ENCODE measurements at regions not wholly inside any gene's neighbourhood (a gene's known extent, or its start where the extent isn't known, plus 50 kb on each side); places are given as distances from the start of the nearest gene placed in this dataset.
"Not testable (repeated sequence)": the region's sequence is repeated elsewhere in the genome, so short reads cannot be mapped to it uniquely, and the experiment has no call there.

DNA sequence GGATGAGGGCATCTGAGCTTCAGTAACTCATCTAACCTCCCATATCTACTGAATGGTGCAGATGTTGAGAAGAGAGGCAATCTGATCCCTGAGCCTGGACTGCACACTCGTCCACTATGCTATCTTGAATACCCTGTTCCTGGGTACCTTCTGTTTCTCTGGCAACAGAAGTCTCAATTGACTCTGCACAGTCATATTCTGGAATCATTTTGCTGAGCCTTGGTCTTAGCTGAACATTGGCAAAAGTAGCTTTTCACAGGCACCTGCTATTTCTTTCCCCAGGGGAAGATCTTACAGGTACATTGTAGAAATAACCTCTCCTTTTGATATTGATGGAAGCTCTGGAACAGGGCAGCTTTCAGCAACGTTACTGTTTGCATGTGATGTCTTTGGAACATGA, 161.5 kb upstream of the GPR101 start:
- Histone ChIP-seq H3K4me1 (ENCODE audit: control insufficient read depth in 1 of 2, insufficient read depth in 2 of 2, low read length in 2 of 2) (no peaks in the 10 kb centered on the region), H3K27me3 (ENCODE audit: low read depth, low read length) (no peaks in the 10 kb centered on the region), H3K4me3 (ENCODE audit: low read depth in 1 of 2, low read length in 2 of 2) (no peak overlapping the region), H3K27ac (ENCODE audit: low read length) (no peak overlapping the region), H3K9me3 (ENCODE audit: control insufficient read depth in 1 of 2, low read length in 2 of 2) (no peaks in the 10 kb centered on the region), H3K36me3 (ENCODE audit: control insufficient read depth in 1 of 2, insufficient read depth in 2 of 2, low read length in 2 of 2) (no peaks in the 10 kb centered on the region)

DNA sequence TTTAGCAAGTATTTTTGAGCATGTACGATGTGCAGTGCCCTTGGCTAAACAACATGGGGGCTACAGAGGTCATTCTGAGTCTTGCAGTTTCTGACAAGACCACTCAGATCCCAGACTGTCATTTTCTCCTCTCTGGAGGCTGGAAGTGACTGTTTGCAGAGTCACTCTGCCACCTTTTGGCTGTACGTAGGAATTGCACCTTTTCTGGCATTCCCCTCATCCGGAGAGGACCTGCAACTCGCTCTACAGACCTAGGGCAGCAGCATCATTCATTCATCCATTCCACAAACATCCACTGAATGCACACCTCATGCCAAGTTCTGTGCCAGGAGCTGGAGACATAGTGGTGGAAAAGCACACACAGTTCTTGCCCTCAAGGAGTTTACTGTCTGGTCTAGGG, 160.4 kb upstream of the GPR101 start:
- Histone ChIP-seq H3K4me1 (ENCODE audit: control insufficient read depth in 1 of 2, insufficient read depth in 2 of 2, low read length in 2 of 2) (no peaks in the 10 kb centered on the region), H3K36me3 (ENCODE audit: control insufficient read depth in 1 of 2, insufficient read depth in 2 of 2, low read length in 2 of 2) (no peaks in the 10 kb centered on the region), H3K4me3 (ENCODE audit: low read depth in 1 of 2, low read length in 2 of 2) (no peak overlapping the region), H3K27ac (ENCODE audit: low read length) (no peak overlapping the region), H3K9me3 (ENCODE audit: control insufficient read depth in 1 of 2, low read length in 2 of 2) (no peaks in the 10 kb centered on the region), H3K27me3 (ENCODE audit: low read depth, low read length) (no peaks in the 10 kb centered on the region)

DNA sequence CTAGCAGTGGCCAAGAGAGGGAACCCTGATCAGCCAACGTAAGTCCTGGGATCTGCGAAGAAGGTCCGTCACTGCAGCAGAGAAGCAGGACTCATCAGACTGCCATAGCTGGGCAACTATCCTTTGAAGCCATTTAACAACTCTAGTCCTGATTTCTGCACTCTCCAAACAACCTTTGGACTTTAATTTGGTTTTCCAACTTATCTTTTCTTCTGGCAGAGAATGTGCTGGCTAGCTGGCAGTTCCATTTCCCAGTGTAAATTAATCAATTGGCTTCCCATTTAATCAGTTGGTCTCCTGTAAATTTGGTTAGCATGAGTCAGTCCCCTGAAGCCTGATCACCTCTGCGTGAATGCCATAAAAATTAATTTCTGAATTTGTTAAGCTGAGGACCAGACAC, 153.7 kb upstream of the GPR101 start:
- Histone ChIP-seq H3K4me3 (ENCODE audit: low read depth in 1 of 2, low read length in 2 of 2) (no peak overlapping the region), H3K4me1 (ENCODE audit: control insufficient read depth in 1 of 2, insufficient read depth in 2 of 2, low read length in 2 of 2) (no peaks in the 10 kb centered on the region), H3K27ac (ENCODE audit: low read length) (no peak overlapping the region), H3K36me3 (ENCODE audit: control insufficient read depth in 1 of 2, insufficient read depth in 2 of 2, low read length in 2 of 2) (no peaks in the 10 kb centered on the region), H3K27me3 (ENCODE audit: low read depth, low read length) (no peaks in the 10 kb centered on the region), H3K9me3 (ENCODE audit: control insufficient read depth in 1 of 2, low read length in 2 of 2) (no peaks in the 10 kb centered on the region)

DNA sequence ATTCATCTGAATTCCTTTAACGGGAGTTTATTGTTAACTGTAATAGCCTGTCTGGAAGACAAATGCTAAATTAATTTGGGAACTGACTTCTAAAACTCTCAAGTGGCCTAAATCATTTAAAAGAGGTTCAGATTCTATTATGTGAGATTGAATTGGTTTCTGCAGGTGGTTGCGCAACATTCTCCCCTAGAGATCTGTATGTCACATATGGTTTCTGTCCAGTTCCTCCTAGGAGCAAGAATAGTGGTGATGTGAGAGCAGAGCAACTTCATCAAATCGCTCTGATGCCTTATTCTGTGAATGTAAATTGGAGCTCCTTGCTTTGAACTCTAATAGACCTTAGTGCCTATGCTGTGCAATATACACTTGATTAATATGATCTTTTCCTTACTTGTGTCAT, 144.6 kb upstream of the GPR101 start:
- peaks cover 0 to 3% of the 10 kb centered on the region in 2 donors for H3K4me1 ChIP-seq (ENCODE audit: control insufficient read depth in 1 of 2, insufficient read depth in 2 of 2, low read length in 2 of 2)
- no peaks in the 10 kb centered on the region for H3K9me3 ChIP-seq (ENCODE audit: control insufficient read depth in 1 of 2, low read length in 2 of 2)

DNA sequence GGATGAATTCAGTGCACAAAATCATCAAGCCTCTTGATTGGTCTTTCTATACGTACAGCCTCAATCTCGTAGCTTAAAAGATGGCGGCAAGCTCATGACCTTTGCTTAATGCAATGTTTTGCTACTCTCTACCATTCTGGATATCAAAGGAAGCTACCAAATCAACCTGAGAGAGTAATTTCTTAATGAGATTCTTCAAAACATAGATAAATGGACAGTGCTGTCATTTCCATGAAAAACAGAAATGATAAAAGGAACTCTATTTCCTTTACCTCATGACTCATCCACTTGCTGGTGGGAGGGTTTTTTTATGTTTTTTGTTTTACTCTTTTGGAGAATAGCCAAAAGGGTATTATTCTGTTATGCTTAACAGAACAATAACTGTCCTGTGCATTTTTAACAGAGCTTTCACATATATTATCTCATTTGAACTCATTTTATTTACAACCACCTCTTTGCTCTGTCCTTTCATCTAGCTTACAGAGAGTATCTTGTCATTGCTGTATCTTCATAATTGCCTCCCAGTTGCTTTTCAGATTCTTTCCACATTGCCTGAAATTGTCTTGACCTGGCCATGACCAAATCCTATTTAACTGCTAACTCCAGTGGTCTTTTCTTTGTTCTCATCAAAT, 138.6 kb upstream of the GPR101 start:
- Histone ChIP-seq H3K27me3 (ENCODE audit: low read depth, low read length) (no peaks in the 10 kb centered on the region), H3K4me1 (ENCODE audit: control insufficient read depth in 1 of 2, insufficient read depth in 2 of 2, low read length in 2 of 2) (peaks cover 0 to 3% of the 10 kb centered on the region in 2 donors), H3K36me3 (ENCODE audit: control insufficient read depth in 1 of 2, insufficient read depth in 2 of 2, low read length in 2 of 2) (no peaks in the 10 kb centered on the region), H3K27ac (ENCODE audit: low read length) (no peak overlapping the region), H3K4me3 (ENCODE audit: low read depth in 1 of 2, low read length in 2 of 2) (no peak overlapping the region), H3K9me3 (ENCODE audit: control insufficient read depth in 1 of 2, low read length in 2 of 2) (no peaks in the 10 kb centered on the region)

More for the DNA sequence above, 144.6 kb upstream of the GPR101 start:
- no peak overlapping the region for H3K27ac ChIP-seq (ENCODE audit: low read length)
- no peaks in the 10 kb centered on the region for H3K27me3 ChIP-seq (ENCODE audit: low read depth, low read length)
- H3K4me3 ChIP-seq (ENCODE audit: low read depth in 1 of 2, low read length in 2 of 2): no peak overlapping the region
- H3K36me3 ChIP-seq (ENCODE audit: control insufficient read depth in 1 of 2, insufficient read depth in 2 of 2, low read length in 2 of 2): no peaks in the 10 kb centered on the region

DNA sequence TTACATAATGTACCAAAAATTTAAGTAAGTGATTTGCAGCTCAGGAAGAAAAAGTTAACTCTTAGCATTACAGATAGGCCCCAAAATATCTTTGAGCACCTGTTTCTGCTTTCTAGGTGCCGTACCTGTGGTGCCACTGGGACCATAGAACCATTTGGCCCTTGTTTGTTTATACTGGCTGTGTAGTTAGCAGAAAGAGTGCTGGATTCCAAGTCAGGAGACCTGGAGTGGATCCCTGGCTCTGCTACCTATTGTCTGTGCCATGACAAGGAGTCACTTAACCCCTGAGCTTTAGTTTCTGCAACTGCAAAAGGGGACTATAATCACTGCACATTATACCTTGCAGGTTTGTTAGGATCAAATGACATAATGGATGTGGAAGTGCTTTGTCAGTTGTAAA, 137.8 kb upstream of the GPR101 start:
- no peak overlapping the region for H3K27ac ChIP-seq (ENCODE audit: low read length)
- no peaks in the 10 kb centered on the region for H3K27me3 ChIP-seq (ENCODE audit: low read depth, low read length)
- H3K9me3 ChIP-seq (ENCODE audit: control insufficient read depth in 1 of 2, low read length in 2 of 2): no peaks in the 10 kb centered on the region
- no peaks in the 10 kb centered on the region for H3K36me3 ChIP-seq (ENCODE audit: control insufficient read depth in 1 of 2, insufficient read depth in 2 of 2, low read length in 2 of 2)
- H3K4me3 ChIP-seq (ENCODE audit: low read depth in 1 of 2, low read length in 2 of 2): no peak overlapping the region
- H3K4me1 ChIP-seq (ENCODE audit: control insufficient read depth in 1 of 2, insufficient read depth in 2 of 2, low read length in 2 of 2): peaks cover 0 to 3% of the 10 kb centered on the region in 2 donors

DNA sequence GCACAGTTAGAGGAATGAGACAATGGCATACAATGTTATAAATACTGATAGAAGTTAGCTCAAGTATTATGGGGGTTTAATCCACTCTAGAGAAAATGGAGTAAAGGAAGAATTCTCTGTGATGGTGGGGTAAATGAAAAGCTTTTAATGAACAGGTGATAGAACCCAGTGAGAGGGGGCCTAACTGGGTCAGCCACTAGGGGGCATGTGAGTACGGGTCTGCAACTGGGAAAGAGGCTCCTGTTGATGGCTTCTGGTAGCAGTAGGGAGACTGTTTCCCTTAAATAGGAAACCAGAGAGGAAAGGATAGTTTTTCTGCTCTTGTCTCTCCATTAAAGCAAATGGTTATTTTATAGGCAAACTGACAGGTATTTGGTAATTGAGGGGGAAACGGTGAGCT, 132.8 kb upstream of the GPR101 start:
- H3K27ac ChIP-seq (ENCODE audit: low read length): no peak overlapping the region
- H3K9me3 ChIP-seq (ENCODE audit: control insufficient read depth in 1 of 2, low read length in 2 of 2): no peaks in the 10 kb centered on the region
- no peaks in the 10 kb centered on the region for H3K27me3 ChIP-seq (ENCODE audit: low read depth, low read length)

DNA sequence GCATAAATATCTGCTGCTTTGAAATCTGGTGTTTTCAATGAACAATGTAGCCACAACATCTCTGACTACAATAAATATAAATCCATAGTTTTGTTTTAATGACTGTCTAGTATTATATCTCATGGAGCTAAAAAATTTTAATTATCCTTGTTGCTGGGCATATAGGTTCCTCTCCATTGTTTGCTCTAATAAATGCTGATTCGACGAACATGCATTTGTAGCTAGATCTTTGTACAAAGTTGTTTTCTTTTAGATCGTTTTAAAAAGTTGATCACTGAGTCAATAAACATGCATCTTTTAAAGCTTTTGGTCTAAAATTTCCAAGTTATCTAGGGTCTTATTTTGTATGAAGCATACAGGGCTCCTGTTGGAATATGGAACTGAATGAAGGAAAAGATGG, 130.5 kb upstream of the GPR101 start:
- no peaks in the 10 kb centered on the region for H3K9me3 ChIP-seq (ENCODE audit: control insufficient read depth in 1 of 2, low read length in 2 of 2)
- no peaks in the 10 kb centered on the region for H3K36me3 ChIP-seq (ENCODE audit: control insufficient read depth in 1 of 2, insufficient read depth in 2 of 2, low read length in 2 of 2)
- H3K27me3 ChIP-seq (ENCODE audit: low read depth, low read length): no peaks in the 10 kb centered on the region
- H3K4me3 ChIP-seq (ENCODE audit: low read depth in 1 of 2, low read length in 2 of 2): no peak overlapping the region
- H3K27ac ChIP-seq (ENCODE audit: low read length): no peak overlapping the region
- H3K4me1 ChIP-seq (ENCODE audit: control insufficient read depth in 1 of 2, insufficient read depth in 2 of 2, low read length in 2 of 2): no peaks in the 10 kb centered on the region

More for the DNA sequence above, 132.8 kb upstream of the GPR101 start:
- H3K4me3 ChIP-seq (ENCODE audit: low read depth in 1 of 2, low read length in 2 of 2): no peak overlapping the region
- no peaks in the 10 kb centered on the region for H3K36me3 ChIP-seq (ENCODE audit: control insufficient read depth in 1 of 2, insufficient read depth in 2 of 2, low read length in 2 of 2)
- H3K4me1 ChIP-seq (ENCODE audit: control insufficient read depth in 1 of 2, insufficient read depth in 2 of 2, low read length in 2 of 2): no peaks in the 10 kb centered on the region

DNA sequence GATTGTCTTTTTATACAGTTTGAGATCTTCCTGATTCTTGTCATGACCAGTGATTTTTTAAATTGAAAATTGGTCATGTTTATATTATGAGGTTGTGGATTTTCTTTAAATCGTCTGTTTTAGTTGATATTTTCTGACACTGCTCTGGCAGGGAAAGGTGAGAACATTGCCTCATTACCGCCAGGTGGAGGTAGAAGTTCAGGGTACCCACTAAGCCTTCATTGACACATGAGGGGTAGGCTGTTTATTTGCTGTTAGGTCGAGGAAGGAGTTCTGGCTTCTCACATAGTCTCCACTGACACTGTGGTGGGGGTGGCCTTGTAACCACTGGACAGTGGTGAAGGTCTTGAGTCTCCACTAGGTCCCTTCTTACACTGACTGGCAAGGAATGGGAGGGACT, 117.6 kb upstream of the GPR101 start:
- Histone ChIP-seq H3K27me3 (ENCODE audit: low read depth, low read length) (no peaks in the 10 kb centered on the region), H3K4me3 (ENCODE audit: low read depth in 1 of 2, low read length in 2 of 2) (no peak overlapping the region), H3K27ac (ENCODE audit: low read length) (no peak overlapping the region), H3K36me3 (ENCODE audit: control insufficient read depth in 1 of 2, insufficient read depth in 2 of 2, low read length in 2 of 2) (no peaks in the 10 kb centered on the region), H3K4me1 (ENCODE audit: control insufficient read depth in 1 of 2, insufficient read depth in 2 of 2, low read length in 2 of 2) (no peaks in the 10 kb centered on the region), H3K9me3 (ENCODE audit: control insufficient read depth in 1 of 2, low read length in 2 of 2) (peaks cover 0 to 4% of the 10 kb centered on the region in 2 donors)

DNA sequence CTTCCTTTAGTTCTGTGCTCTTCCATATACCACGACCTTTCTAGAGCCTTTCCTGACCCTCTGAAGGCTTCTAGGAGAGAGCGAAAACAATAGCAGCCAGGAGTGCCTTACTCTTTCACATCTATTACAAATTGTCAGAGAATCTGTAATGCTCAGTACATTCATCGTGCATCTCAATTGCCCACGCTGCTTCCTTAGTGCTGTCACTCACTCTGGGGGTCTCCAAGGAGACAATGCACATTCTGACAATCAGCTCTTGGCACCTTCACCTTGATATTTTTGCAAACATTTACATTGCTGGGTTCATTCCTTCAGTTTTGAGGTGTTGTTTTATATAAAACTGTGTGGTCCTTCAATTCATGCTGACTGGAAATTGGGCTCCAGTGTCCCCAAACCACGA, 110.1 kb upstream of the GPR101 start:
- Histone ChIP-seq H3K36me3 (ENCODE audit: control insufficient read depth in 1 of 2, insufficient read depth in 2 of 2, low read length in 2 of 2) (no peaks in the 10 kb centered on the region), H3K4me3 (ENCODE audit: low read depth in 1 of 2, low read length in 2 of 2) (no peak overlapping the region), H3K4me1 (ENCODE audit: control insufficient read depth in 1 of 2, insufficient read depth in 2 of 2, low read length in 2 of 2) (no peaks in the 10 kb centered on the region), H3K27ac (ENCODE audit: low read length) (no peak overlapping the region), H3K27me3 (ENCODE audit: low read depth, low read length) (no peaks in the 10 kb centered on the region), H3K9me3 (ENCODE audit: control insufficient read depth in 1 of 2, low read length in 2 of 2) (no peaks in the 10 kb centered on the region)

DNA sequence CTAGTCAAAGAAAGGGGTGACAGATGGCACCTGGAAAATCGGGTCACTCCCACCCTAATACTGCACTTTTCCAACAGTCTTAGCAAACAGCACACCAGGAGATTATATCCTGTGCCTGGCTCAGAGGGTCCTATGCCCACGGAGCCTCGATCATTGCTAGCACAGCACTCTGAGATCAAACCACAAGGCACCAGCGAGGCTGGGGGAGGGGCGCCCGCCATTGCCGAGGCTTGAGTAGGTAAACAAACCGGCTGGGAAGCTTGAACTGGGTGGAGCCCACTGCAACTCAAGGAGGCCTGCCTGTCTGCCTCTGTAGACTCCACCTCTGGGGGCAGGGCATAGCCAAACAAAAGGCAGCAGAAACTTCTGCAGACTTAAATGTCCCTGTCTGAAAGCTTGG, 88.9 kb upstream of the GPR101 start:
- H3K36me3 ChIP-seq (ENCODE audit: control insufficient read depth in 1 of 2, insufficient read depth in 2 of 2, low read length in 2 of 2); H3K4me3 ChIP-seq (ENCODE audit: low read depth in 1 of 2, low read length in 2 of 2); H3K27ac ChIP-seq (ENCODE audit: low read length); H3K27me3 ChIP-seq (ENCODE audit: low read depth, low read length); H3K9me3 ChIP-seq (ENCODE audit: control insufficient read depth in 1 of 2, low read length in 2 of 2); H3K4me1 ChIP-seq (ENCODE audit: control insufficient read depth in 1 of 2, insufficient read depth in 2 of 2, low read length in 2 of 2): not testable (repeated sequence)

DNA sequence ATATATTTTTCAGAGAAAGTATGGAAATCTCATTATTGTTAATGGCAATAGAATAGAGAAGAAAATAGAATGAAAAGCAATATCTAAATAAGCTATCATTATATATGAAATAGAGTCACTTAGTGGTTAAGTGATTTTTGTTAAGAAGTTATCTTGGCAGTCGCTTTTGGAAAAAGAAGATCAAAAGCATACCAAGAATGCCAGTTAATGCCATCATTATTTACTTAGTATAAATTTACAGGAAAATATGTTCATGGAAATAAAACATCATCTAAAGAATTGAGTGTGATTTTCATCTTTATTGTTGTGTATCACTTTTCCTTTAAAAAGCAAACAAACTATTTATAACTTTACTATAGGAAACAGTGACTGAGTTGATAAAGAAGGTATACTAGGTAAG, 85.3 kb upstream of the GPR101 start:
- no peak overlapping the region for H3K4me3 ChIP-seq (ENCODE audit: low read depth in 1 of 2, low read length in 2 of 2)
- no peaks in the 10 kb centered on the region for H3K9me3 ChIP-seq (ENCODE audit: control insufficient read depth in 1 of 2, low read length in 2 of 2)
- no peaks in the 10 kb centered on the region for H3K36me3 ChIP-seq (ENCODE audit: control insufficient read depth in 1 of 2, insufficient read depth in 2 of 2, low read length in 2 of 2)
- no peaks in the 10 kb centered on the region for H3K27me3 ChIP-seq (ENCODE audit: low read depth, low read length)
- no peak overlapping the region for H3K27ac ChIP-seq (ENCODE audit: low read length)
- no peaks in the 10 kb centered on the region for H3K4me1 ChIP-seq (ENCODE audit: control insufficient read depth in 1 of 2, insufficient read depth in 2 of 2, low read length in 2 of 2)
